Mesodermal cell (in vitro differentiated cells): ENCODE measurements at regions not wholly inside any gene's neighbourhood (a gene's known extent, or its start where the extent isn't known, plus 50 kb on each side); places are given as distances from the start of the nearest gene placed in this dataset.
"Not testable (repeated sequence)": the region's sequence is repeated elsewhere in the genome, so short reads cannot be mapped to it uniquely, and the experiment has no call there.

Experiments used
- H3K27ac ChIP-seq: 2 replicates; pipeline ENCODE4 v1.7.0; 2013; ENCODE audit warnings: mild to moderate bottlenecking, low read depth, low read length, moderate library complexity; ENCODE audit not compliant: severe bottlenecking
- H3K36me3 ChIP-seq: 2 replicates; pipeline ENCODE4 v1.7.1; 2013; ENCODE audit warnings: mild to moderate bottlenecking, low read length, moderate library complexity; ENCODE audit not compliant: control insufficient read depth, insufficient read depth
- H3K4me1 ChIP-seq: one replicate; pipeline ENCODE4 v1.7.1; 2013; ENCODE audit warnings: mild to moderate bottlenecking, low read length; ENCODE audit not compliant: insufficient read depth, control insufficient read depth, poor library complexity, severe bottlenecking
- H3K4me3 ChIP-seq: 2 replicates; pipeline ENCODE4 v1.7.0; 2013; ENCODE audit warnings: low read length, control low read depth, mild to moderate bottlenecking; ENCODE audit not compliant: insufficient read depth, poor library complexity, severe bottlenecking; ENCODE audit errors: extremely low read depth
- H3K9me3 ChIP-seq: 2 replicates; pipeline ENCODE4 v1.7.1; 2013; ENCODE audit warnings: mild to moderate bottlenecking, low read length, moderate library complexity; ENCODE audit not compliant: control insufficient read depth
- WGBS, 2 experiments: methylation state at CpG; one replicate each; pipeline ENCODE4 v1.1.5; 2013; ENCODE audit warnings: missing lambda C conversion rate in 2 of 2; ENCODE audit not compliant: insufficient coverage in 2 of 2; 5-methylcytosine and 5-hydroxymethylcytosine counted together

DNA sequence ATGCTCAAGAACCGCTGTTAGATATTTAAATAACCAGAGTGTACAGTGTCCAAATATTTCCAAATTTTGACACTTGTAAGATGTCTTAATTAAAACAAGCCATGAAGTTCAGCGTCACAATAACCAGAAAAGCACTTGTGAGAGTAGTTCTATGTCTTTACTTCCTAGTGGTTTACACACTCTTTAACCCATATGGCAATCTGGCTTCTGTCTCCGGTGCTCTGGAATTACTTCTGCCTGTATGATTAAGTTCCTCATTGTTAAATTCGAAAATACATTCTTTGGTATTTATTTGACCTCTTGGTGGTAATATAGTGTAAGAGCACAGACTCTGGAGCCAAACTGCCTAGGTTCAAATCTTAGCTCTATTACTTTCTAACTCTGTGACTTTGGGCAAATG lies 89.9 kb upstream of the NOTCH2NLA start:
- not testable (repeated sequence) for H3K27ac ChIP-seq, H3K4me3 ChIP-seq, H3K36me3 ChIP-seq, H3K4me1 ChIP-seq, H3K9me3 ChIP-seq
- no CpG with 5 or more reads among the region's 4 CpGs for WGBS, 2 experiments

DNA sequence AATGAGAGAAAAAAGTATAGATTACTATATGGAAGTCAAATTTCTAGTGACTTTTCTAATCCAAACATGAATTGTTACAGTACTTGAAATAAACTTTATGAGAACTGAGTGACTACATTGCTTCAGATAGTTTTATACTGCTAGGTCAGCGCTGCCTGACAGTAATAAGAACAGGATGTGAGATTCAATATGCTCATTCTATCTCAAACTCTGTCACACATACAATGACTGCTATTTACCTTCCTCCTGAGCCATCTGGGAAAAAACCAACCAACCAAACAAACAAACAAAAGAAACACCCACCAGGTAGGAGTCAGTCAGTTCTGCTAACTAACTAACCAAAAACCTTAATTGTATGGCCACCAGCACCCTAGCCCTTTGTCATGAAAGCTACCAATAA lies 89.0 kb upstream of the NOTCH2NLA start:
- not testable (repeated sequence) for H3K9me3 ChIP-seq, H3K4me1 ChIP-seq, H3K36me3 ChIP-seq, H3K27ac ChIP-seq, H3K4me3 ChIP-seq
- WGBS, 2 experiments, result no CpG with 5 or more reads among the region's 1 CpG

GRCh38 chr1:146314449-146315246 lies 85.8 kb upstream of the NOTCH2NLA start:
- H3K4me1 ChIP-seq, H3K27ac ChIP-seq, H3K9me3 ChIP-seq, H3K36me3 ChIP-seq, H3K4me3 ChIP-seq: not testable (repeated sequence)
- no CpG with 5 or more reads among the region's 5 CpGs for WGBS, 2 experiments

GRCh38 chr1:146310579-146310978 lies 81.8 kb upstream of the NOTCH2NLA start:
- H3K4me1 ChIP-seq, H3K4me3 ChIP-seq, H3K9me3 ChIP-seq, H3K36me3 ChIP-seq, H3K27ac ChIP-seq: not testable (repeated sequence)

GRCh38 chr1:146309427-146309826 lies 80.6 kb upstream of the NOTCH2NLA start:
- not testable (repeated sequence) for H3K27ac ChIP-seq, H3K9me3 ChIP-seq, H3K36me3 ChIP-seq, H3K4me1 ChIP-seq, H3K4me3 ChIP-seq
- WGBS, 2 experiments, result no CpG with 5 or more reads among the region's 1 CpG

DNA sequence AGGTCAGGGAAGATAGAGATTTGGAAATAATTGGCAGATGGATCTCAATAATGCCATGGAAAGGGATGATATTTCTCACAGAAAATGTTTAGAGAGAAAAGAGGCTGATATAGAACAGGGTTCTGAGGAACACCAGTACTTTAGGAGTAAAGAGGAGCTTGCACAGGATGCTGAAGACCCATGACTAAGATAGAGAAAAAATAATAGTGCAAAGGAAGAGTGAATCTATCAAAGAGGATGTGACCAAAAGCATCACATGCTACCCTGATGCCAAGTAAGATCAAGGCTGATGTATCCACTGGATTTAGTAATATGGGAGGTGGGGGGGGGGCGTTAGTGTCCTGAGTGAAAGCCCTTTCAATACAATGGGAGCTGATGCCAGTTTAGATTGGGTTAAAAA lies 80.1 kb upstream of the NOTCH2NLA start:
- H3K4me1 ChIP-seq, H3K4me3 ChIP-seq, H3K27ac ChIP-seq, H3K9me3 ChIP-seq, H3K36me3 ChIP-seq: not testable (repeated sequence)
- no CpG with 5 or more reads among the region's 1 CpG for WGBS, 2 experiments

DNA sequence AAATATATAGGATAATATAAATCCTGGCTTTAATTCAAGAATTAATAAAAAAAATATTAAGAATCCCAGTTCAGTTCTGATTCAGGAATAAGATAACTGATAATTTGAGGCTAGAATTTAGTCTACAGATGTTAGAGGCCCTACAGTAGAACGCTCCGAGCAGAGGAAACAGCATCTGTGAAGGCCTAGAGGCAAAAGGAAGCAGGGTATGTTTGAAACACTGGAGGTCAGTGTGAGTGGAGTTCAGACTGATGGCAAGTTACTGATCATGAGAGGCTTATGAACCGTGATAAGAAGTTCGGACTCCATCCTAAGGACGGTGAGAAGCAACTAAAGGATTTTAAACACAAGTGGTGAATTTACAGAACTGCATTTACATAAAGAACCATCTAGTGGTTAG lies 79.3 kb upstream of the NOTCH2NLA start:
- not testable (repeated sequence) for H3K4me3 ChIP-seq, H3K36me3 ChIP-seq, H3K4me1 ChIP-seq, H3K27ac ChIP-seq, H3K9me3 ChIP-seq
- 80% methylated on average over 3 of the region's 5 CpGs; no CpG with 5 or more reads in 1 of the 2 experiments for WGBS, 2 experiments

GRCh38 chr1:146307632-146308031 lies 78.8 kb upstream of the NOTCH2NLA start:
- no CpG with 5 or more reads among the region's 5 CpGs for WGBS, 2 experiments
- not testable (repeated sequence) for H3K4me1 ChIP-seq, H3K36me3 ChIP-seq, H3K4me3 ChIP-seq, H3K27ac ChIP-seq, H3K9me3 ChIP-seq

DNA sequence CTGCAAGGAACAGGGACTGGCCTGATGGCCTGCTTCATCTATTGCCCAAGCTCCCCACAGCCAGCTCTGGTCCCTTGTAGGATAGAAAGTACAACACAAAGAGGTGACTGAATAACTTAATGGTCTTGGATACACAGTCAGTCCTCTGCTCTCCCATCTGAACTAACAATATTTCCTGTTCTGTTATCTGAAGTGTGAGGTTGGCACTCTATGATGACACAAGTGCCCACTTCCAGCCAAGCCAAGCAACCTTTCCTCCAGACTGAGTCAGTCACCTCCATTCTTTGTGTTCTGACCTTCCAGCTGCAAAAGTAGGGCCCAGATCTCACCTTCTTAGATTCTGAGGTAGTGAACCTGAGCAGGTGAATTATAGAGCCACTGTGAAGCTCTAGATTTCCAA lies 77.8 kb upstream of the NOTCH2NLA start:
- not testable (repeated sequence) for H3K4me1 ChIP-seq, H3K9me3 ChIP-seq, H3K4me3 ChIP-seq, H3K27ac ChIP-seq, H3K36me3 ChIP-seq

DNA sequence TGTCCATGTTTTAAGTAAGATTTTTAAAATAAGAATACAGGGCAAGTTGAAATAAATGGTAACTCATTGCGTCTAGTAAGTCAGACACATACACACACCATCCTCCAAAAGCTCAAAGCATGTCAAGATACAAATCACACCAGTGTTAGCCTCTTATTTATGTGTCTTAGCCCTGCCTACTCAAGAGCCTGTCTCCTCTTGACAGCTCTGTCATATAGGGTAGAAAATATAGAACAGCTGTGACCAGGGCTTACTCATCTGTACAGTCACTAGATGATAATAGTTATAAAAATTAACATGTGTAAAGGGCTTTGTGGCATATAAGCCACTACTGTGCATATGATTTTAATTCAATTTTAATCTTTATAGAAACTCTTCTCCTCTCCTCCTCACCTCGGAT lies 76.6 kb upstream of the NOTCH2NLA start:
- WGBS, 2 experiments, result no CpG with 5 or more reads among the region's 2 CpGs
- not testable (repeated sequence) for H3K9me3 ChIP-seq, H3K27ac ChIP-seq, H3K4me3 ChIP-seq, H3K4me1 ChIP-seq, H3K36me3 ChIP-seq

- H3K27ac ChIP-seq, H3K4me3 ChIP-seq, H3K4me1 ChIP-seq, H3K9me3 ChIP-seq, H3K36me3 ChIP-seq: not testable (repeated sequence)
- WGBS, 2 experiments, result no CpG with 5 or more reads among the region's 5 CpGs
These were observed 69.7 kb upstream of the NOTCH2NLA start for GRCh38 chr1:146298575-146298897.
